Stomach (tissue), 8 donors: ENCODE measurements at regions not wholly inside any gene's neighbourhood (a gene's known extent, or its start where the extent isn't known, plus 50 kb on each side); places are given as distances from the start of the nearest gene placed in this dataset.

ENCODE experiments used
- DNase-seq, 2 donors: peaks; one replicate each; pipeline versions ENCODE4 v3.0.0 to v3.0.0-alpha.2; 2013 to 2019
- H3K27ac ChIP-seq, 5 donors: fragments of 200-600 bp in 4 of 5; sonication (generic) in 4 of 5; one replicate each; pipeline ENCODE4 v1.5.1; 2013 to 2019; ENCODE audit warnings: mild to moderate bottlenecking in 1 of 5, moderate library complexity in 1 of 5
- H3K27me3 ChIP-seq, 3 donors: fragments of 200-600 bp; sonication (generic); one replicate each; pipeline ENCODE4 v1.5.1; 2017 to 2019; ENCODE audit warnings: mixed run types in 1 of 3
- H3K36me3 ChIP-seq, 4 donors: fragments of 200-600 bp; sonication (generic); 1 replicate in 3 of 4; 2 replicates in 1 of 4; pipeline ENCODE4 v1.5.1; 2016 to 2019
- H3K4me1 ChIP-seq, 4 donors: fragments of 200-600 bp; sonication (generic); one replicate each; pipeline ENCODE4 v1.5.1; 2016 to 2019
- H3K4me3 ChIP-seq, 4 donors: fragments of 200-600 bp; sonication (generic) in 3 of 4; one replicate each; pipeline ENCODE4 v1.5.1; 2016 to 2019; ENCODE audit warnings: mild to moderate bottlenecking in 1 of 4
- H3K9me3 ChIP-seq, 4 donors: fragments of 200-600 bp; sonication (generic); one replicate each; pipeline ENCODE4 v1.5.1; 2016 to 2019
- CTCF ChIP-seq, 7 experiments: fragments of 450-650 bp in 4 of 7; fragments of 200-600 bp in 3 of 7; sonication (generic) in 3 of 7; IDR thresholded peaks; one replicate each; pipeline ENCODE4 v1.5.1; 2016 to 2019; ENCODE audit warnings: antibody characterized with exemption in 7 of 7, control low read depth in 2 of 7, mild to moderate bottlenecking in 1 of 7
- EP300 ChIP-seq: sonication (generic); formaldehyde crosslinking; IDR thresholded peaks from one replicate; pipeline ENCODE4 v1.6.1; 2017; ENCODE audit warnings: antibody characterized with exemption
- POLR2A ChIP-seq, 4 donors: fragments of 450-650 bp; IDR thresholded peaks; one replicate each; pipeline ENCODE4 v1.6.1; 2016; ENCODE audit warnings: antibody characterized with exemption in 4 of 4, control low read depth in 2 of 4, mild to moderate bottlenecking in 1 of 4, moderate library complexity in 1 of 4
- POLR2AphosphoS5 ChIP-seq, 3 donors: sonication (generic); formaldehyde crosslinking; IDR thresholded peaks; one replicate each; pipeline ENCODE4 v1.6.1; 2016; ENCODE audit warnings: antibody characterized with exemption in 3 of 3
- WGBS, 5 donors: extraction: QIAGEN DNeasy Blood & Tissue Kit in 3 of 5; methylation state at CpG; one replicate each; pipeline versions ENCODE4 v1.1.5 to v1.1.7; 2013 to 2018; 5-methylcytosine and 5-hydroxymethylcytosine counted together
- intact Hi-C: fragments of 100-400 bp; cut with DNase I; formaldehyde crosslinking; loops from one replicate; pipeline ENCODE4 v1.15.1; 2023; ENCODE audit warnings: low total_unique reads
- donor health status: healthy with polysubstance abuse.
- donor health status: Bipolar disorder and iron deficiency.
- donor health status: healthy.

DNA sequence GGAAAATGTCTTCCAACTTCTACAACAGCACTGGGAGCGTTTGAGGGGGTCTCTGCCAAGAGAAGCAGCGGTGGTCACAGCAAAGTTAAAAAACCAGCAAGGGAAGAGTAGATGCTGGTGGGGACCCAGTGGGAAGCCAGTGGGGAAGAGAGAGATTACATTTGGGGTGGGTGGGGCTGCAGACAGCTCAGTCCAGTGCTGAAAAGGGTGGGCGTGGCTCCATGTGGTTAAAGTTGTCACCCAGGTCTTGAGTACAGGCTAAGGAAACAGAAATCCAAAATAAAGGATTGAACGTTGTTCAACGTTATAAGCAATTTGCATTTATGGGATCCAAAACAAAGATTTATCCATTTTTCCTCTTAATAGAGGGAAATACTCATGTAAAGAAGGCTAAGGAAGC lies 106.3 kb upstream of the LY86 start:
- 71 to 87% (median 84%) methylated on average over 5 of the region's 5 CpGs for WGBS, 5 donors
- Histone ChIP-seq H3K9me3 (peaks cover 0 to 12% (median 10%) of the 10 kb centered on the region in 4 donors), H3K36me3 (no peaks in the 10 kb centered on the region), H3K27me3 (peaks cover 0 to 14% (median 0%) of the 10 kb centered on the region in 3 donors), H3K4me3 (no peak overlapping the region), H3K27ac (no peak overlapping the region), H3K4me1 (no peaks in the 10 kb centered on the region)
- DNase-seq = no peak
- intact Hi-C loops = no loop called here
- TF ChIP-seq EP300 (no peak), POLR2A (IDR thresholded peaks at IDR 0.05) (no peak), CTCF (IDR thresholded peaks at IDR 0.05) (no peak), POLR2AphosphoS5 (IDR thresholded peaks at IDR 0.05) (no peak)

DNA sequence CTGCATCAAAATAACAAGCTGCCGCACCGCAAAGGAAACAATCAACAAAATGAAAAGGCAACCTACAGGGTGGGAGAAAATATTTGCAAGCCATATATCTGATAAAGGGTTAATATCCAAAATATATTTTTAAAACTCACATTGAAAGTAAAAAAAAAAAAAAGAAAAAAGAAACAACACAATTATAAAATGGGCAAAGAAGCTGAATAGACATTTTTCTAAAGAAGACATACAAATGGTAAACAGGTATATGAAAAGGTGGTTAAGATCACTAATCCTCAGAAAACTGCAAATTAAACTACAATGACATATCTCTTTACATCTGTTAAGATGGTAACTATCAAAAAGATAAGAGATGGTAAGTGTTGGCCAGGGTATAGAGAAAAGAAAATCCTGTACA lies 105.4 kb upstream of the LY86 start:
- Histone ChIP-seq H3K4me1 (no peaks in the 10 kb centered on the region), H3K27ac (no peak overlapping the region), H3K36me3 (no peaks in the 10 kb centered on the region), H3K9me3 (peaks cover 0 to 12% (median 10%) of the 10 kb centered on the region in 4 donors), H3K4me3 (no peak overlapping the region), H3K27me3 (peaks cover 0 to 14% (median 0%) of the 10 kb centered on the region in 3 donors)
- WGBS, 5 donors = 45 to 88% (median 67%) methylated on average over 2 of the region's 2 CpGs
- no peak for TF ChIP-seq POLR2A (IDR thresholded peaks at IDR 0.05)
- intact Hi-C loops = no loop called here
- no peak for DNase-seq

DNA sequence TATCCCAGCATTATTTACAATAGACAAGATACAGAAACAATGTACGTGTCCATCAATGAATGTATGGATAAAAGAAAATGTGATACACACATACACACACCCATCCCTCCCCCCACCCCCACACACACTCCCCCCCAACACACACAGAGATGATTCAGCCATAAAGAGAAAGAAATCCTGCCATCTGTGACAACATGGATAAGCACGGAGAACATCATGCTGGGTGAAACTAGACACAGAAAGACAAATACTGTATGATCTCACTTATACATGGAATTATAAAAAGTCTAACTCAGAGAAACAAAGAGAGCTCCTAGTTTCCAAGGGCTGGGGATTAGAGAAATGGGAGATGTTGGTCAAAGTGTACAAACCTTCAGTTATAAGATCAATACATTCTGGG lies 104.8 kb upstream of the LY86 start:
- H3K4me3 ChIP-seq = no peak overlapping the region
- H3K4me1 ChIP-seq = no peaks in the 10 kb centered on the region
- intact Hi-C loops = no loop called here
- 57 to 79% (median 71%) methylated on average over 2 of the region's 2 CpGs for WGBS, 5 donors
- no peak for TF ChIP-seq POLR2A (IDR thresholded peaks at IDR 0.05)
- TF ChIP-seq EP300 = no peak
- TF ChIP-seq POLR2AphosphoS5 (IDR thresholded peaks at IDR 0.05) = no peak
- TF ChIP-seq CTCF (IDR thresholded peaks at IDR 0.05) = no peak
- H3K27ac ChIP-seq = no peak overlapping the region
- H3K36me3 ChIP-seq = no peaks in the 10 kb centered on the region
- peaks cover 0 to 14% (median 0%) of the 10 kb centered on the region in 3 donors for H3K27me3 ChIP-seq
- no peak for DNase-seq
- peaks cover 0 to 12% (median 10%) of the 10 kb centered on the region in 4 donors for H3K9me3 ChIP-seq

DNA sequence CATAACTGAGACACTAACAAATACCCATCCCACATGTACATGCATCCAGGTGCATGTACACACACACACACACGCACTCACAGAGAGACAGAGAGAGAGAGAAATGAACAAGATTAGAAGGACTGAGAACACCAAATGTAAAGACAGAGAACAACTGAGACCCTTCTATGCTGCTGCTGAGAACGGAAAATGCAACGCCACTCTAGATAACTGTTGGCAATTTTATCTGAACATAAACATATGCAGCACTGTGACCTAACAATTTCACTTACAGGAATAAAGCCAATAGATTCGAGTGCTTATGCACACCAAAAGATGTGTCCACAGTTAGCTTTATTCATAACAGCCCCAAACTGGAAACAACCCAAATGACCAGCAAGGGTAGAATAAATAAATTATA lies 103.8 kb upstream of the LY86 start:
- peaks cover 0 to 14% (median 0%) of the 10 kb centered on the region in 3 donors for H3K27me3 ChIP-seq
- peaks cover 0 to 12% (median 10%) of the 10 kb centered on the region in 4 donors for H3K9me3 ChIP-seq
- intact Hi-C loops = no loop called here
- H3K36me3 ChIP-seq = no peaks in the 10 kb centered on the region
- no peaks in the 10 kb centered on the region for H3K4me1 ChIP-seq
- TF ChIP-seq EP300 (no peak), POLR2A (IDR thresholded peaks at IDR 0.05) (no peak), POLR2AphosphoS5 (IDR thresholded peaks at IDR 0.05) (no peak), CTCF (IDR thresholded peaks at IDR 0.05) (no peak)
- H3K4me3 ChIP-seq = no peak overlapping the region
- DNase-seq = no peak
- no peak overlapping the region for H3K27ac ChIP-seq
- WGBS, 5 donors = 26 to 52% (median 34%) methylated on average over 4 of the region's 4 CpGs

GRCh38 chr6:6486595-6486994 lies 101.9 kb upstream of the LY86 start:
- intact Hi-C loops = no loop called here

More at GRCh38 chr6:6486595-6486994, 101.9 kb upstream of the LY86 start:
- WGBS, 5 donors = 46 to 67% (median 59%) methylated on average over 3 of the region's 3 CpGs
- H3K27ac ChIP-seq = no peak overlapping the region
- no peaks in the 10 kb centered on the region for H3K4me1 ChIP-seq
- no peak for DNase-seq
- H3K27me3 ChIP-seq = peaks cover 0 to 11% (median 0%) of the 10 kb centered on the region in 3 donors
- H3K9me3 ChIP-seq = peaks cover 0 to 12% (median 10%) of the 10 kb centered on the region in 4 donors
- H3K4me3 ChIP-seq = no peak overlapping the region
- TF ChIP-seq EP300 = no peak
- TF ChIP-seq CTCF (IDR thresholded peaks at IDR 0.05) = no peak
- TF ChIP-seq POLR2AphosphoS5 (IDR thresholded peaks at IDR 0.05) = no peak
- no peak for TF ChIP-seq POLR2A (IDR thresholded peaks at IDR 0.05)
- no peaks in the 10 kb centered on the region for H3K36me3 ChIP-seq
